ENCODE measurements at regions not wholly inside any gene's neighbourhood (a gene's known extent, or its start where the extent isn't known, plus 50 kb on each side); places are given as distances from the start of the nearest gene placed in this dataset.
"Not testable (repeated sequence)": the region's sequence is repeated elsewhere in the genome, so short reads cannot be mapped to it uniquely, and the experiment has no call there.

DNA sequence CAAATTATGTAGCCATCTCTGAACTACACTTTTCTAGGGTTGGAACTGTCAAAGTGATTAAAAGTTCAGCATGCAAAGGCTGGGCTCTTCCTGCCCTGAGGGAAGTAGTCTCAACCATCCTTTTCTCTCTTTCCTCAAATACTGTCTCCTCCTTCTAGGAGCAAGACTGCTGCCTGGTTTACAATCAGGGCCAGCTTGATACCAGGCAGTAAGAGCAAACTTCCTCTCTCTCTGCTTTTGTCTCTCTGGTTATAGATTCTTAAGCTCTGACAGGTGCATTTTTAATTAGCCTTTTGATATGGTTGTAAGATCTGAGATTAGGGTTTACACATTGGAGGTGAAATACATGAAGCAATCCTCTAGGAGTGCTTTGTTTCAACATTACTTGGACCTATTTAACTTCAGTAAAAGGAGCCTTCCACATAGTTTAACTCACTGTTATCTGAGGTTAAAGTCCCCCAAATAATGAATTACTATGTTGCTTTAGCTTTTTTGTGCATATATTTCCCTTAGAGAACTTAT lies 436.1 kb downstream of the SPATA31D1 start:
- Histone ChIP-seq H3K4me1 (ENCODE audit: control insufficient read depth, insufficient read depth, low read length) (no peaks in the 10 kb centered on the region), H3K9me3 (replicated peaks; ENCODE audit: control insufficient read depth, low read depth, low read length) (no peaks in the 10 kb centered on the region), H3K27ac (ENCODE audit: low read length) (no peak overlapping the region), H3K4me3 (ENCODE audit: low read length) (no peak overlapping the region), H3K36me3 (ENCODE audit: control insufficient read depth, insufficient read depth, low read length) (no peaks in the 10 kb centered on the region), H3K27me3 (ENCODE audit: control insufficient read depth, insufficient read depth, low read length) (no peaks in the 10 kb centered on the region)
- no peak for DNase-seq

DNA sequence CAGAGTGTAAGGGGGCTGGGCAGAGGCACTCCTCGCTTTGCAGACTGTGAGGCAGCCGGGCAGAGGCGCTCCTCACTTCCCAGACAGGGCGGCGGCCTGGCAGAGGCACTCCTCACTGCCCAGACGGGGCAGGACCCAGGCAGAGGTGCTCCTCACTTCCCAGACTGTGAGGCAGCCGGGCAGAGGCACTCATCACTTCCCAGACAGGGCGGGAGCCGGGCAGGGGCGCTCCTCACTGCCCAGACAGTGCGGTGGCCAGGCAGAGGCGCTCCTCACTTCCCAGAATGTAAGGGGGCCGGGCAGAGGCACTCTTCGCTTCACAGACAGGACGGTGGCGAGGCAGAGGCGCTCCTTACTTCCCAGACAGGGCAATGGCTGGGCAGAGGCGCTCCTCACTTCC lies 442.5 kb downstream of the SPATA31D1 start:
- peaks cover 6% of the 10 kb centered on the region for H3K9me3 ChIP-seq (replicated peaks; ENCODE audit: control insufficient read depth, low read depth, low read length)
- no peak overlapping the region for H3K27ac ChIP-seq (ENCODE audit: low read length)
- H3K4me3 ChIP-seq (ENCODE audit: low read length): no peak overlapping the region
- H3K27me3 ChIP-seq (ENCODE audit: control insufficient read depth, insufficient read depth, low read length): no peaks in the 10 kb centered on the region
- no peaks in the 10 kb centered on the region for H3K36me3 ChIP-seq (ENCODE audit: control insufficient read depth, insufficient read depth, low read length)
- 88% methylated on average over 10 of the region's 18 CpGs for WGBS (ENCODE audit: insufficient coverage)
- H3K4me1 ChIP-seq (ENCODE audit: control insufficient read depth, insufficient read depth, low read length): no peaks in the 10 kb centered on the region
- DNase-seq: no peak

DNA sequence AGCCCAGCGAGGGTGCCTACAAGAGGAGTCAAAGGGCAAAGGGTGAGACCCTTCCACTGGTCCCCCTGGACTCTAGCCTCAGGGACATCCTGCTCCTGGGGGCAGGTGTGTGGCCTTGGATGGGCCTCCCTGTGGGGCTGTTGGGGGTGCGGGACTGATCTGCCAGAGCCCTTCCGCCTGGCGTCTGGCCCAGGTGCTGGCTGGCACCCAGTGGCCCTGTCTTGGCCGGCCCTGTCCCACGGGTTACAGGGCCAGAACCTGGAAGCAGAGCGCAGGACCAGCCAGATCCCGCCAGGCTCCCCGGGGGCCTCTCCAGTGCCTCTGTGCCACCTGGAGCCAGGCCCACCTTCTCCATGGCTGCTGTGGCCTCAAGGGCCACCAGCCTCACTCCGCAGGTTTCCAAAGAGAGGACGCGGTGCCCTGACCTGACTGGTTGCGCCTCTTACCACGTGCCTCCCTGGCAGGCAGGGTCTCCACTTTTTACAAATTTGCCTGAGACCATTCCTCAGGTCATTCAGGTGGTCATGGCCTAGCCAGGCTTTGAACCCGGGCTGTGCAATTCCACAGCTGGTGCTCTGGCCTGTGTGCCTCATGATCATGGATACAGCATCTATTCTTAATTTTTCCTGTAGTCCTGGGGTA lies 444.8 kb downstream of the SPATA31D1 start:
- 95% methylated on average over 14 of the region's 15 CpGs for WGBS (ENCODE audit: insufficient coverage)
- DNase-seq; H3K9me3 ChIP-seq (replicated peaks; ENCODE audit: control insufficient read depth, low read depth, low read length): not testable (repeated sequence)

DNA sequence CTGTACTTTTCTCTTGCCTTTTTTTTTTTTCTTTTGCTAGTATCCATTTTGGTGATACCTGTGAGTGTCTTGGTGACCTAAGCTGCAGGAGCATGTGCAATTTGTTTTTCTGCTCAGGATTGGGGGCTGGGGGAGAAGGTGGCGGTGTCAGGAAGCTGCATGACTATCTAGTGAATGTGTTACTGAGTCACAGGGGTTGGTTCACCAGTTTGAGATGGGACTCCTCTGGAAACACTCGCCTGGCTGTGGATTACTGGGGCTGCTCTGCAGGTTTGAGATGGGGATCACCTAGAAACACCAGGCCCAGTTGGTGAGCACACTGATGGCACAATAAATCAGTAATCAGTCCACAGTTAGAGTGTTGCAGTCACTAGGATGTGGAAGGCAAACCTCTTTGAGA lies 447.9 kb downstream of the SPATA31D1 start:
- no peaks in the 10 kb centered on the region for H3K4me1 ChIP-seq (ENCODE audit: control insufficient read depth, insufficient read depth, low read length)
- H3K9me3 ChIP-seq (replicated peaks; ENCODE audit: control insufficient read depth, low read depth, low read length): peaks cover 19% of the 10 kb centered on the region
- no peak overlapping the region for H3K27ac ChIP-seq (ENCODE audit: low read length)
- no peaks in the 10 kb centered on the region for H3K27me3 ChIP-seq (ENCODE audit: control insufficient read depth, insufficient read depth, low read length)
- no peak for DNase-seq
- no peak overlapping the region for H3K4me3 ChIP-seq (ENCODE audit: low read length)
- no peaks in the 10 kb centered on the region for H3K36me3 ChIP-seq (ENCODE audit: control insufficient read depth, insufficient read depth, low read length)
- WGBS (ENCODE audit: insufficient coverage): 100% methylated on average over 1 of the region's 2 CpGs

More for the DNA sequence above, 444.8 kb downstream of the SPATA31D1 start:
- not testable (repeated sequence) for H3K27ac ChIP-seq (ENCODE audit: low read length); H3K4me3 ChIP-seq (ENCODE audit: low read length); H3K27me3 ChIP-seq (ENCODE audit: control insufficient read depth, insufficient read depth, low read length); H3K36me3 ChIP-seq (ENCODE audit: control insufficient read depth, insufficient read depth, low read length); H3K4me1 ChIP-seq (ENCODE audit: control insufficient read depth, insufficient read depth, low read length)

DNA sequence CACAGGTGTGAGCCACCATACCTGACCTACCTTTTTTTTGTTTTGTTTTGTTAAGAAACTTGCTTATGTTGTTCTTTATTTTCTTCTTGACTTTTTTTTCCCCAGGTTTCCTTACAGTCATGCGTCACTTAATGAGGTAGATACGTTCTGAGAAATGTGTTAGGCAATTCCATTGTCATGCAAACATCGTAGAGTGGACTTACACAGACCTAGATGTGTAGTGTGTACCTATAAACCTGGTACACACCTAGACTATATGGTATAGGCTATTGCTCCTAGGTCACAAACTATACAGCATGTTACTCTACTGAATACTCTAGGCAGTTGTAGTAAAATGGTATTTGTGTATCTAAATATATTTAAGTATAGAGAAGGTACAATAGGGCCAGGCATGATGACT lies 448.6 kb downstream of the SPATA31D1 start:
- not testable (repeated sequence) for H3K27ac ChIP-seq (ENCODE audit: low read length); H3K4me3 ChIP-seq (ENCODE audit: low read length); H3K4me1 ChIP-seq (ENCODE audit: control insufficient read depth, insufficient read depth, low read length); H3K27me3 ChIP-seq (ENCODE audit: control insufficient read depth, insufficient read depth, low read length); H3K36me3 ChIP-seq (ENCODE audit: control insufficient read depth, insufficient read depth, low read length); DNase-seq
- no CpG with 5 or more reads among the region's 3 CpGs for WGBS (ENCODE audit: insufficient coverage)
- H3K9me3 ChIP-seq (replicated peaks; ENCODE audit: control insufficient read depth, low read depth, low read length): peaks cover 19% of the 10 kb centered on the region

DNA sequence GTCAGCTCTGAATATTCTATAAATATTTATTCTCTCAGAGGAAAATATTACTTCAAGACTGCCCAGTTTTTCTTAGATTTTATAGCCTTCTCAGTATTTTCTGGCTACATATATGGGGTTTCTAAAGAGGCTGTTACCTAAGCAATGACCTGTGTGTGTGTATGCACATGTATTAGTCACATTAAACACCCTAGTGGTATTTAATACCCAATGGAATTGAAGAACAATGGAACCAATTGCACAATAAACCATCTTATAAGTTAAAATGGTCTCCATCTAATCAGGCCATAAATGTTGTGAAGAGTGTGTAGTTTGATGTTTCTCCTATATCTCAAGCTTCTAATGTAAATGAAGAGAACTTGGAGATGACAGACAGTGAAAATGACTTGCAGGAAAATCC lies 450.0 kb downstream of the SPATA31D1 start:
- Histone ChIP-seq H3K4me1 (ENCODE audit: control insufficient read depth, insufficient read depth, low read length) (no peaks in the 10 kb centered on the region), H3K27me3 (ENCODE audit: control insufficient read depth, insufficient read depth, low read length) (no peaks in the 10 kb centered on the region), H3K9me3 (replicated peaks; ENCODE audit: control insufficient read depth, low read depth, low read length) (peaks cover 16% of the 10 kb centered on the region), H3K36me3 (ENCODE audit: control insufficient read depth, insufficient read depth, low read length) (no peaks in the 10 kb centered on the region), H3K4me3 (ENCODE audit: low read length) (no peak overlapping the region), H3K27ac (ENCODE audit: low read length) (no peak overlapping the region)
- DNase-seq: no peak

DNA sequence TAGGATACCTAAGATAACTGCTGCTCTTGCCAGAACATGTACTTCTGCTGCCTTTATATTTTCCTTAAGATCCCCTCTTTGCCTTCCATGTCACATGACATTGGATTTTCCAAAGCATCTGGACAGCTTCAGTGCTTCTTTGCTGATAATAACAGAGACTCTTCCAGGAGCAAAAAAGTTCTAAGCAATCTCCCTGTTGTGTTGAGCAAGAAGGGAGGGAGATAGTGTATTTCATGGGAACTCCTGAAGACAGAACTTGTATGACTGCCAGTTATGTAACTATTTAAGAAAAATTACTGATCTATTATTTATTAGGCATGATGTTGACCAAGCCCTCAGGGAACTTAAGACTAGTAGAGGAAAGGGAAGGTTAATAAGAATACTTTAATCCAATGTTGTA lies 454.7 kb downstream of the SPATA31D1 start:
- peaks cover 25% of the 10 kb centered on the region for H3K9me3 ChIP-seq (replicated peaks; ENCODE audit: control insufficient read depth, low read depth, low read length)
- H3K36me3 ChIP-seq (ENCODE audit: control insufficient read depth, insufficient read depth, low read length): no peaks in the 10 kb centered on the region
- DNase-seq: peak; percentile 18

DNA sequence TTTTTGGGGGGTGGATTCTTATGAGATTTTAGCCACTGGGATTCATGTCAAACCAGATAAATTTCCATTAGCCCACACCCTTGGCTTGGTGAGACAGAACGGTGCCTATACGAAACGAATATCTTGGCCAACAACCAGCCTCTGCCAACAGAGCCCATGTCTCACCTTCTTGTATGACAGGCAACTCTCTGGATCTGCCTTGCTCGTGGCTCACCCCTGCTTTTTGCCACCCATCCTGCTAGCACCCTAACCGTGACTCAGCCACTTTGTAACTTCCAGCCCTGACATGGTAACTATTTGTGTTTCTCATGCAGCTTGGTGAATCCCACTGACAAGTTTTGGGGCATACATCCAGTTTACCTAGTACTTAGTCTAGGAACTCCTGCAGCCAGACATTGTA lies 457.0 kb downstream of the SPATA31D1 start:
- H3K27me3 ChIP-seq (ENCODE audit: control insufficient read depth, insufficient read depth, low read length): no peaks in the 10 kb centered on the region
- H3K36me3 ChIP-seq (ENCODE audit: control insufficient read depth, insufficient read depth, low read length): no peaks in the 10 kb centered on the region
- H3K27ac ChIP-seq (ENCODE audit: low read length): no peak overlapping the region
- H3K4me1 ChIP-seq (ENCODE audit: control insufficient read depth, insufficient read depth, low read length): no peaks in the 10 kb centered on the region
- H3K4me3 ChIP-seq (ENCODE audit: low read length): no peak overlapping the region
- 77% methylated on average over 5 of the region's 5 CpGs for WGBS (ENCODE audit: insufficient coverage)
- DNase-seq: no peak
- H3K9me3 ChIP-seq (replicated peaks; ENCODE audit: control insufficient read depth, low read depth, low read length): peaks cover 25% of the 10 kb centered on the region

More for the DNA sequence above, 454.7 kb downstream of the SPATA31D1 start:
- H3K27ac ChIP-seq (ENCODE audit: low read length): no peak overlapping the region
- no peaks in the 10 kb centered on the region for H3K4me1 ChIP-seq (ENCODE audit: control insufficient read depth, insufficient read depth, low read length)
- no peaks in the 10 kb centered on the region for H3K27me3 ChIP-seq (ENCODE audit: control insufficient read depth, insufficient read depth, low read length)
- H3K4me3 ChIP-seq (ENCODE audit: low read length): no peak overlapping the region

DNA sequence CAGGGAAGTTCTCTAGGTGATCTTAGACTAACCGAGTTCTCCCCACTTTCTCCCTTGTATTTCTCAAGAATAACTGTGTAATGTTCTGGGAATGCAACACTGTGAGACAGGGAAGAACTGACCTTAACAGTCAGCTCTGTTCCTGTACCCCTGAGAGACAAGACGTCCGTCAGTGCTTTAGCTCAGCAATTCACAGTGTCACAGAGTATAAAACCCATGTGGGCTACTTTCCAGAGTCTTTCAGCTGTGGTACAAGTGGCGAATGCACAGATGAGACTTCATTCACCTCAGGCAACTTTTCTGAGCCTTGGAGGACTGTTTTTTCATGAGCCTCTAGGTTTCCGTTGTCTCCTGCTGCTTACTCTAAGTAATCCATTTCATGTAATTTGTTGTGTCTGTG lies 458.8 kb downstream of the SPATA31D1 start:
- no peaks in the 10 kb centered on the region for H3K4me1 ChIP-seq (ENCODE audit: control insufficient read depth, insufficient read depth, low read length)
- H3K36me3 ChIP-seq (ENCODE audit: control insufficient read depth, insufficient read depth, low read length): no peaks in the 10 kb centered on the region
- no peaks in the 10 kb centered on the region for H3K27me3 ChIP-seq (ENCODE audit: control insufficient read depth, insufficient read depth, low read length)
- no peak for DNase-seq
- H3K27ac ChIP-seq (ENCODE audit: low read length): no peak overlapping the region
- H3K4me3 ChIP-seq (ENCODE audit: low read length): no peak overlapping the region
- peaks cover 18% of the 10 kb centered on the region for H3K9me3 ChIP-seq (replicated peaks; ENCODE audit: control insufficient read depth, low read depth, low read length)
- 87% methylated on average over 3 of the region's 5 CpGs for WGBS (ENCODE audit: insufficient coverage)

DNA sequence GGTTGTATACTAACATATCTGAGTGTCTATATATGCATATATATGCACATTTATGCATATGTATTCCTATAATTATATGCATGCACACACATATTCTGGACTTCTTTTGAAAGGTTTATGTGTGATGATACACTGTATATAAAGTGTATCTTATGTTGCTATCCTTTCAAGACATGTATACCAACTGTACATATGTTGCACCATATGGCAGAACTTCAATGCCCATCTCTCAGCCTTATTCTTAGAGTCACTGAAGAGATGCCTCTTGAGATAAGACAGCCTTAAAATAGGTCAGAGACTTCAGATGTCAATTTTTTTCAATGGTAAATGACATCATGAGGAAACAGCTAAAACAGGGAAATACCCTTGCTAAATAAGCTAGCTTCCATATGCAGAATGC lies 461.4 kb downstream of the SPATA31D1 start:
- no peaks in the 10 kb centered on the region for H3K4me1 ChIP-seq (ENCODE audit: control insufficient read depth, insufficient read depth, low read length)
- no peaks in the 10 kb centered on the region for H3K27me3 ChIP-seq (ENCODE audit: control insufficient read depth, insufficient read depth, low read length)
- no peaks in the 10 kb centered on the region for H3K36me3 ChIP-seq (ENCODE audit: control insufficient read depth, insufficient read depth, low read length)
- no peak overlapping the region for H3K4me3 ChIP-seq (ENCODE audit: low read length)
- no peak for DNase-seq
- H3K27ac ChIP-seq (ENCODE audit: low read length): no peak overlapping the region
- H3K9me3 ChIP-seq (replicated peaks; ENCODE audit: control insufficient read depth, low read depth, low read length): peaks cover 21% of the 10 kb centered on the region

All from muscle of leg (tissue), 3 donors.